HuH-7.5 (cell line): ENCODE measurements at regions not wholly inside any gene's neighbourhood (a gene's known extent, or its start where the extent isn't known, plus 50 kb on each side); places are given as distances from the start of the nearest gene placed in this dataset.

ENCODE experiments used
- DNase-seq: peaks from one replicate; pipeline ENCODE4 v3.0.0; 2011; ENCODE audit warnings: low spot score

DNA sequence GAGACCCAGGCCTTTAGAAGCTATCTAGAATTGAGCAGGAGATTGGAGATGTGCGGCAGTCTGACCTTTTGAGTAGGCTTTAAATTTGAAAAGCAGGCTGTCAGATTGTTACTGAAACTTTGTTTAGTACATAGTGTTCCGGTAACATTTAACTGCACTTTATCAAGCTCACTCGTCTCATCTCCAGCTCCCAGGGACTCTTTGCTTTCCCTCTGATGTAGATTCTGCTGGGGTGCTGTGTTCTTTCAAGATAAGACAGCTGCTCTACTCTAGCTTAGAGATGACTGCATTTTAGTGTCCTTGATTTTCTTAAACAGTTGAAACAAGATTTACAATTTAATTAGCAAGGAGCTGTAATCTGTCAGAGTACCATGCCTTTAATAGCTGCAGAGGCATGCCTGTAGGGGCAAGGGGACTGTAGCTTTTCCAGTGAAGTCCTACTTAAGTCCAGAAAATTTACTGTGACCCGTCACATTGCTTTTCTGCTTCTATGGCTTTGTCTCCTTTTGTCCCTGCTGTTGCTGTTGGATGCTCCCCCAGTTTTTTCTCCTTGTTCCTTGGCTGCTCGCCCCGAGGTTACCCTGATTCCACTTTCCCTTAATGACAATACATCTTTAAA, 56.4 kb upstream of the MTPN start:
- no peak for DNase-seq

DNA sequence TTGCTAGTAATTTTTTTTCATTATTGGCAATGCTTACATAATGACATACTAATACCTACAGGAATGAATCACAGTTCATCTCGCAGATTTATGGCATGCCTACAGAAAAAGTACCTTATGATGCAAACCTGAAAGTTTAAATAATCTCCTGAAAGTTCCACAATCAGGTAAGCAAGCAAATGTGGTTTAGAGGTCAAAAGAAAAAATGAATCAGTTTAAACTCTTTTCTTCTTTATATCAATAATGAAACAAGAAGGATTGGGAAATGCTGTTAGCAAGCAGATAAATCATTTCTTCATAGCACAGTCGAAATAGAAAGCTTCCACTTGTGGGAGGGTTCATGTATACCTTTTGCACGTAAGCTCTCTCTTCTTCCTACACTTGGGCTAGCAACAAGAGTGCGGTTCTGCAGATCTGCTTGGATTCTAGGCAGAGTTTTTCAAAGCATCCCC, 53.7 kb upstream of the MTPN start:
- no peak for DNase-seq

DNA sequence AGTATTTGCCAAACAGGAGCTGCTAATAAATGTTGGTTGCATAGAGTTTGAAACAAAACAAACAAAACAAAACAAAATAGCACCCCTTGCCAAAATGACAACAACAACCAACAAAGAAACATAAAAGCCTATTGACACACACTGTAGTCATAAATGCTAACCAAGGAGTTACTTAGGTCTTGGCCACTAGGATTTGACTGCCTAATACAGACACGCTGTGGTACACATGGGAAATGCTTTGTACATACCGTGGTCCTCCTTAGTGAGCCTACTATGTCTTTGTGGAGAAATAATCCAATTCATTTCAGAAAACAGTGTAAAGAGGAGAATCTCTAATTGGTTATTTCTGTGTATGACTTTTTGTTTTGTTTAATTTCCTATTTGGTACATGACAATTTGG, 53.2 kb upstream of the MTPN start:
- no peak for DNase-seq

DNA sequence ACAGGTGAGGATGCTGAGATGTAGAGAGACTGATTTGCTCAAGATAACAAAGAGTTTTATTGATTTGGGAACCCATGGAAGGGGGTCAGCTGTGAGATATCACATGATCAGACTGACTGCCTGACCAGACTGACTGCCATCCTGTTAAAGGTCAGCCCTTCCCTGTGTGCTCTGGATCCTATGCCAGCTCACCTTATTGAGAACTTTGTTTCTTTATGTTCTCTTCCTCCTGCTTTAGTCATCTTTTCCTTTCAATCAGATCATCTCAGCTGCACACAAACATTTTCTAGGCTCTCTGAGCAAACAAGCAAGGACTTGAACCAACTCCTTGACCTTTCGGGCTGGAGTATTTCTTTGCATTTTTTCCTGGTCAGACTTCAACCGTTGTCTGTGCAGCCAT, 50.0 kb upstream of the MTPN start:
- no peak for DNase-seq
